ENCODE measurements at regions not wholly inside any gene's neighbourhood (a gene's known extent, or its start where the extent isn't known, plus 50 kb on each side); places are given as distances from the start of the nearest gene placed in this dataset.
A peak's percentile ranks its signal among the peaks of the same experiment; 100 is the strongest.

DNA sequence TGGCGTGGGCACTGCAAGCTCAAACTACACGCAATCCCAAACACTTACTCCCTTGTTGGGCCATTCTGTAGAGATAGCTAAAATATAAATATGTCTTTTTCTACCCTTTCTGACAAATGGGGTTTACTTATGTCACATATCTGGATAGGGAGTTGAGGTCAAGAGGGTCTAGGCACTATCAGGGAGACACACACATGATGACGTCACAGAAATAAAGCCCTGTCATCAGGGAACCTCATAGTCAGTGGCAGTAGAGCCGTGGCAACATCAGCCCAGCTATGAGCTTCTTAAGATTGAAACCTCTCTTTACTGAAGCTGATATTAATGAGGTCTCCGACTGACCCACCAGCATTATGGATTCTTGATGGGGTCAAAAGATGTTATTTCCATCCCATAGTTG is 234.6 kb upstream of the CDH7 start:
- TF ChIP-seq, protein P1, sequence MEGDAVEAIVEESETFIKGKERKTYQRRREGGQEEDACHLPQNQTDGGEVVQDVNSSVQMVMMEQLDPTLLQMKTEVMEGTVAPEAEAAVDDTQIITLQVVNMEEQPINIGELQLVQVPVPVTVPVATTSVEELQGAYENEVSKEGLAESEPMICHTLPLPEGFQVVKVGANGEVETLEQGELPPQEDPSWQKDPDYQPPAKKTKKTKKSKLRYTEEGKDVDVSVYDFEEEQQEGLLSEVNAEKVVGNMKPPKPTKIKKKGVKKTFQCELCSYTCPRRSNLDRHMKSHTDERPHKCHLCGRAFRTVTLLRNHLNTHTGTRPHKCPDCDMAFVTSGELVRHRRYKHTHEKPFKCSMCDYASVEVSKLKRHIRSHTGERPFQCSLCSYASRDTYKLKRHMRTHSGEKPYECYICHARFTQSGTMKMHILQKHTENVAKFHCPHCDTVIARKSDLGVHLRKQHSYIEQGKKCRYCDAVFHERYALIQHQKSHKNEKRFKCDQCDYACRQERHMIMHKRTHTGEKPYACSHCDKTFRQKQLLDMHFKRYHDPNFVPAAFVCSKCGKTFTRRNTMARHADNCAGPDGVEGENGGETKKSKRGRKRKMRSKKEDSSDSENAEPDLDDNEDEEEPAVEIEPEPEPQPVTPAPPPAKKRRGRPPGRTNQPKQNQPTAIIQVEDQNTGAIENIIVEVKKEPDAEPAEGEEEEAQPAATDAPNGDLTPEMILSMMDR (IDR thresholded peaks at IDR 0.05): no peak
- no peak for TF ChIP-seq ZFX (IDR thresholded peaks at IDR 0.05; ENCODE audit: borderline replicate concordance)
- H3K27ac ChIP-seq: no peak overlapping the region

DNA sequence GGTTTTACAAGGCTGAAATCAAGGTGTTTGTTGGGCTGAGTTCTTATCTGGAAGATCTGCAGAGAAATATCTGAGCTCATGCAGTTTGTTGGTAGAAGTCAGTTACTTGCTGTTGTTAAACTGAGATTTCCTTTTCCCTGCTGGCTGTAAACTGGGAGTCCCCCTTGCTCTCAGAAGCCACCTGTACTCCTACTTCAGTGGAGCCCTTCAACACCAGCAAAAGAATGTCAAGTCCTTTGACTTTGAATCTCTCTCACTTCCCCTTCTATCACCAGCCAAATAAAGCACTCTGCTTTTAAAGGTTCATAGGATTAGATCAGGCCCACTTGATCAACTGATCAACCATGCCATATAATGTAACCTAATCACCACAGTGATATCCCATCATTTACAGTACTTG is 252.2 kb upstream of the CDH7 start:
- TF ChIP-seq, protein P1 (IDR thresholded peaks at IDR 0.05): no peak
- TF ChIP-seq ZFX (IDR thresholded peaks at IDR 0.05; ENCODE audit: borderline replicate concordance): no peak
- no peak overlapping the region for H3K27ac ChIP-seq

DNA sequence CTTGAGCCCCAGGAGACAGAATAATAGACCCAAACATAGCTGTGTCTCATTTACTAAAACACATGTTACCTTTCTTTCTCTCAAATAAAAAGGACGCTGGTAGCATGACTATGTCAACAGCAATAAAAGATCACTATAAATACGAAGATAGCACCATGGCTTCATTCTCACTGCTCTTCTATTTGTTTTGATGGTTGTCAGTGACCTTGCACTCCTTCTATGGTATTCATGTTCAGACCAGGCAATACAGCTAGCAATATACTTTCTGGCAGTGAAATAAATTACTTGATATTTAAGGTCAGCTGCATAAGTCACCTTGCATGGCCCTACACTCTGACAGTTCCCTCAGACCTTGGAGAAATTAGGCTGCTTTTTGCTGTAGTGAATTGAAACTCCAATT is 263.2 kb upstream of the CDH7 start:
- TF ChIP-seq, protein P1 (IDR thresholded peaks at IDR 0.05): no peak
- no peak for TF ChIP-seq ZFX (IDR thresholded peaks at IDR 0.05; ENCODE audit: borderline replicate concordance)
- peak overlapping the region; percentile 16 for H3K27ac ChIP-seq

DNA sequence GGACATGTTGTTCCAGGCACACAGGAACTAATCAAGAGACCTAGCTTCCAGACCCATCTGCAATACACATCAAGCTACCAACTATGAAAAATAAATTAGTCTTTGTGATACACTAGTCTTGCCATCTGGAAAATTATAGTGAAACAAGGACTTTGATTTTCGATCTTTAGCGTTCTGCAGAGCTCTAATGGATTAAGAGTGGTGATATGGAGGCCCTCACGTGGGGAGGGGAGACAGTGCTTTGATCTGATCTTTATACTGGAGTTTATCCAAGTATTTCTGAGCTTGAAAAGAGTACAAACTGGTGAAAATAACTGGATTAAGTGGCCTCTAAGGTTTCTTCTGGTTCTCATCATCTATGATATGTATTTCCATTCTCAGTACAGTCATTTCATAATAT is 273.4 kb upstream of the CDH7 start:
- TF ChIP-seq, protein P1 (IDR thresholded peaks at IDR 0.05): no peak
- TF ChIP-seq ZFX (IDR thresholded peaks at IDR 0.05; ENCODE audit: borderline replicate concordance): no peak
- no peak overlapping the region for H3K27ac ChIP-seq

DNA sequence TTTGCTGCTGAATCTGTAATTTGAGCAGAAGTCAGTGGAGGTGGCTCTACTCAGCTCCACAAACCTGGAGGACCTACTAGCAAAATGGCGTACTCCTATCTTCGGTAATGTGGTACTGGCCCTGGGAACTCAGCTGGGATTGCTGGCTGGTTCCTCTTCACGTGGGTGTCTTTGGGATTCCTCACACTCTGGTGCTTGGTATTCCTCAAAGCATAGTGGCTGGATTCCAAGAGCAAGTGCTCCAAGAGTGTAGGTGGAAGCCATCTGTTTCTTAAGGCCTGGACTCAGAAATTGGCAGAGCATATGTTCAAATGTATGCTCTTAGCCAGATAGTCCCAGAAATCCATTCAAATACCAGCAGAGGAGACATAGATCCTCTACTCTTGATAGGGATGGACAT is 281.9 kb upstream of the CDH7 start:
- H3K27ac ChIP-seq: no peak overlapping the region
- no peak for TF ChIP-seq ZFX (IDR thresholded peaks at IDR 0.05; ENCODE audit: borderline replicate concordance)
- TF ChIP-seq, protein P1 (IDR thresholded peaks at IDR 0.05): no peak

DNA sequence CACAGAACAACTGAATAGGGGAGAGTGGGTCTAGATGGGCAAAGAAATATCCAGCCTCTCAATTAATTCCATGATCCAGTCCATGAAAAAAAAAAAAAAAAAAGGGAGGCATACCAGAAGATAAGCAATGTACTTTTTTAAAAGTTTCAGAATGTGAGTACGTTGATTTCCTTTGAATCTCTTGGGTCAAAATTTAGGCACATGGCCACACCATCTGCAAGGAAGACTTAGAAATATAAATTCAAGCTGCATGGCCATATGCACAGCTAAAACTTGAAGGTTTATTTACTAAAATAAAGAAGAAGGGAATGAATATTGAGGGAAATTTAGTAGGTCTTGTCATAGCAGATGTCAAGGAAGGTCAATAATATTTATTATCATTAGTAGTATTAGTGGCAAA is 286.5 kb upstream of the CDH7 start:
- TF ChIP-seq ZFX (IDR thresholded peaks at IDR 0.05; ENCODE audit: borderline replicate concordance): no peak
- TF ChIP-seq, protein P1 (IDR thresholded peaks at IDR 0.05): no peak

DNA sequence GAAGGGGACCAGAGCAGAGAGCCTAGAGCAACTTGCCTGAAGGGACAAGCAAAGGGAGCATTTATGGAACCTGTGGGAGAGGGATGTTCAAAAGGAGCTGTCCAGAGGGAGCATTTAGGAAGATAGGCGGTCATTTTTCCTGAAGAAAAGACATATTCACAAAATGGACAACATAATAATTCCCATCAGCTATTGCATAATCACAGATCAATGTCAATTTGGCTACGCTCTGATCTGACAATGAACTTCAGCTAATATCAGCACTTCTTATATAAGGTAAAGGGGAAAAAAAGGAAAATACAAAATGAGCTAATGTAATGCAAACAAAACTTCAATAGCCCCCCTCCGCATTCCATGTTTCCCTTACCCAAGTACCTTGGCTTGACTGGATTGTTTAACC is 291.1 kb upstream of the CDH7 start:
- no peak overlapping the region for H3K27ac ChIP-seq
- TF ChIP-seq ZFX (IDR thresholded peaks at IDR 0.05; ENCODE audit: borderline replicate concordance): no peak
- TF ChIP-seq, protein P1 (IDR thresholded peaks at IDR 0.05): no peak

More for the DNA sequence above, 286.5 kb upstream of the CDH7 start:
- no peak overlapping the region for H3K27ac ChIP-seq

Data from 22Rv1 (cell line).